ENCODE measurements at regions not wholly inside any gene's neighbourhood (a gene's known extent, or its start where the extent isn't known, plus 50 kb on each side); places are given as distances from the start of the nearest gene placed in this dataset.

- no peak for DNase-seq
Measured at GRCh38 chr5:4540375-4541173, 599.6 kb upstream of the ADAMTS16 start.

GRCh38 chr5:4541334-4541733 lies 598.8 kb upstream of the ADAMTS16 start:
- no peak for DNase-seq

- DNase-seq, result no peak
Measured at GRCh38 chr5:4542145-4542778, 597.9 kb upstream of the ADAMTS16 start.

GRCh38 chr5:4544049-4544670 lies 596.0 kb upstream of the ADAMTS16 start:
- no peak for DNase-seq

- no peak for DNase-seq
Measured at GRCh38 chr5:4547547-4547946, 592.6 kb upstream of the ADAMTS16 start.

GRCh38 chr5:4548341-4548740 lies 591.8 kb upstream of the ADAMTS16 start:
- DNase-seq, result no peak

GRCh38 chr5:4549351-4549750 lies 590.8 kb upstream of the ADAMTS16 start:
- no peak for DNase-seq

- DNase-seq, result no peak
Measured at GRCh38 chr5:4551034-4551433, 589.1 kb upstream of the ADAMTS16 start.

- DNase-seq, result no peak
Measured at GRCh38 chr5:4553130-4553529, 587.0 kb upstream of the ADAMTS16 start.

GRCh38 chr5:4553978-4554377 lies 586.2 kb upstream of the ADAMTS16 start:
- no peak for DNase-seq

GRCh38 chr5:4555725-4556285 lies 584.3 kb upstream of the ADAMTS16 start:
- DNase-seq, result no peak

- no peak for DNase-seq
Measured at GRCh38 chr5:4561403-4561802, 578.7 kb upstream of the ADAMTS16 start.

GRCh38 chr5:4563400-4563799 lies 576.7 kb upstream of the ADAMTS16 start:
- no peak for DNase-seq

GRCh38 chr5:4570047-4570995 lies 569.8 kb upstream of the ADAMTS16 start:
- no peak for DNase-seq

- DNase-seq, result no peak
Measured at GRCh38 chr5:4571248-4571948, 568.7 kb upstream of the ADAMTS16 start.

- DNase-seq, result no peak
Measured at GRCh38 chr5:4572311-4573100, 567.6 kb upstream of the ADAMTS16 start.

GRCh38 chr5:4575608-4576007 lies 564.5 kb upstream of the ADAMTS16 start:
- no peak for DNase-seq

- no peak for DNase-seq
Measured at GRCh38 chr5:4576161-4576748, 563.9 kb upstream of the ADAMTS16 start.

- DNase-seq, result no peak
Measured at GRCh38 chr5:4576908-4577307, 563.2 kb upstream of the ADAMTS16 start.

- DNase-seq, result no peak
Measured at GRCh38 chr5:4579679-4580078, 560.5 kb upstream of the ADAMTS16 start.

- no peak for DNase-seq
Measured at GRCh38 chr5:4580772-4581171, 559.4 kb upstream of the ADAMTS16 start.

Data from NCI-H69 (cell line).